CD4-positive, alpha-beta T cell treated with Interleukin-6 for 4 hours (primary cell): ENCODE measurements at regions not wholly inside any gene's neighbourhood (a gene's known extent, or its start where the extent isn't known, plus 50 kb on each side); places are given as distances from the start of the nearest gene placed in this dataset.

Experiments used
- DNase-seq: peaks from one replicate; pipeline ENCODE4 v3.0.0-alpha.2; 2020; ENCODE audit warnings: mixed read lengths

DNA sequence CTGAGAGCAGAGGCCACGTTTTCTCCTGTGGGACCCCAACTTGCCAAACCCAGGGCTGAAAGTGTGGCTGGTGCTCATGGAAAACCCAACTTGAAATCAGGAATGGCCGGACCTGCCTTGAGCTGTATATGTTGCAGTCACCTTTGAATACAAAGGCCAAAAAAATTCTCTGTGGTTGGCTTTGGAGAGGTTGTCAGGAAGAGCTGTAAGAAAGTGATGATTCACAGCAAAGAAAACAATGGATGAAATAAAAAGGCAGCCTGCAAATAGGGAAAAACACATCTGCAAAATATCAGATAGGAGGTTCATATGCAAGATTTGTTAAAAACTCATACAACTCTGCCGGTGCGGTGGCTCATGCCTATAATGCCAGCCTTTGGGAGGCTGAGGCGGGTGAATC, 715.8 kb downstream of the UQCRFS1 start:
- DNase-seq, result no peak

DNA sequence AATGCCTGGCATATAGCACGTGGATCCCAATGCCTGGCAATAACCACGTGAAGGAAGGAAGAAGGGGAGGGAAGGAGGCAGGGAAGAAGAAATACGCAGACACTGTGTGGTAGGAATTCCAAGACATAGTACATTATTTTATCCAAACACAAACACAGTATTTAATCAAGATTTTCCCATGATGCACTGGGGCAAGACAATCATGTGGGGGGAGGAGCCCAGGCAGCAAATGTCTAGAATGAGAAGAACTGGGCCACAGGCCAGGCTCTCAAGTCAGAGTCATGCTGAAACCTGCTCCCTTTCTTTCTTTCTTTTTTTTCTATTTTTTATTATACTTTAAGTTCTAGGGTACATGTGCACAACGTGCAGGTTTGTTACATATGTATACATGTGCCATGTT, 717.9 kb downstream of the UQCRFS1 start:
- no peak for DNase-seq

DNA sequence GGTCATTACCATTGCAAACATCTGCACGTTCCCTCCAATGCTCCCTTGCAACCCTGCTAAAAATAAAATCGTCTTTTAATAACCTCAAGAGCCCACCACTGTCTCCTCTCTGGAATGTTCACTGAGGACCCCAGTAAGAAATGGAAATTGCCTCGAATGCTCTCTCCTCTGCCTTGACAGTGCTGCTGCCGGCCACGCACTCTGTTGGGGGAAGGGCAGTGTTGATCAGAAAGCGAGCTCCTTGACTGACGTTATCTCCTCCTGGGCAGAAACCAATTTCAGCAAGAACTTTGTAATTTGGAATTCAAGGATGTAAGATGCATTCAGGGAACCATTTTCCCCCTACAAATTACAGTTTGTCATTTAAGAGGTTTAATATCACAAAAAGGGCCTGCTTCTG, 718.5 kb downstream of the UQCRFS1 start:
- no peak for DNase-seq

DNA sequence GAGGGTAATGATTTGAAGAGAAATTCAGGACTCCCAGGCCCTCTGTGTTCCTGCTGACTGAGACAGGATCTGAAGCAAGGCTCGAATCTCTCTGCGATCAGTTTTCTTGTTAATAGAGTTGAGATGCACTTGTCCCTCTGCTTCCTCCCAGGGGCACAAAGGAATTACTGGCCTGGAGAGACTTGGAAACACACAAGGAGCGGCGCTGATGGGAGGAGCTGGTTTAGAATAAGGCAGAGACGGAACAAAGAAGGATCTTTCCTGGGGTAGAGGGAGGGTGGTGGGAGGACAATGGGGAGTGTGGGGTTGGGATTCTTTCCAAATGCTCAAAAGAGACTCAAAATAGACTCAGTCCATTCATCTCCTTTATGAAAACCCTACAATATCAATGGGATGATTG, 719.1 kb downstream of the UQCRFS1 start:
- DNase-seq, result no peak

DNA sequence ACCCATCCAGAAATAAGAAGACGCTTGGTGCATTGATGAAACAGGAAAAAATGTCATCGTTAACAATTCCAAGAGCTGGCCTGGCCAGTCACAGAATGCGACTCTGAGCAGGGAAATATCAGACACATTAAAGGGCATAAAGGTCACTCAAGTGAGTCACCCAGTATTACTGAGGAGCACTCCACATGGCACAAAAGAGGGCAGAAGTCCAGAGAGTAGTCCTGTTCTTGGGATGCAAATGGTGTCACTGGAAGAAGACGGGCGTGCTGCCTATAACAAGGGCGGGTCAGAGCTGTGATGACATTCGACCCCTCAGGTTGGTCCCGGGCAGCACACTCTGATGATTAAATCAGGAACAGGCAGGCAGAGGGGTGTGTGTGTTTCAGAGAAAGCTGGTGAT, 720.3 kb downstream of the UQCRFS1 start:
- DNase-seq, result no peak

DNA sequence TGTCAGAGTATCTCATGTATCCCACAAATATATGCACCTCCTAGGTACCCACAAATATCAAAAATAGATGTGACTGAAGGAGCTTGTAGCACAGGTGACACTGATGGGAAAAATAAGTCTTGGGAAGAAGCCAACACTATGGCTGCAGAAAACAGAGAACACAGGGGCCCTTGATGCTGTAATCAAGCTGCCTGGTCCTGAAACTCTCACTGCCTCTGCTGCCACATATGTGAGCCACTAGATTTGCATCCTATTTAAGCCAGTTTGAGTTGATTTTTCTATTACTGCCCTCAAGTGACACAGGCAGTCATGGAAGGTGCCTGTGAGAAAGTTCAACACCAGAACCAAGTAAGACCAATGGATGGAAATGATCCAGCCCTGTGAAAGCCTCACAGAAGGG, 720.8 kb downstream of the UQCRFS1 start:
- no peak for DNase-seq

DNA sequence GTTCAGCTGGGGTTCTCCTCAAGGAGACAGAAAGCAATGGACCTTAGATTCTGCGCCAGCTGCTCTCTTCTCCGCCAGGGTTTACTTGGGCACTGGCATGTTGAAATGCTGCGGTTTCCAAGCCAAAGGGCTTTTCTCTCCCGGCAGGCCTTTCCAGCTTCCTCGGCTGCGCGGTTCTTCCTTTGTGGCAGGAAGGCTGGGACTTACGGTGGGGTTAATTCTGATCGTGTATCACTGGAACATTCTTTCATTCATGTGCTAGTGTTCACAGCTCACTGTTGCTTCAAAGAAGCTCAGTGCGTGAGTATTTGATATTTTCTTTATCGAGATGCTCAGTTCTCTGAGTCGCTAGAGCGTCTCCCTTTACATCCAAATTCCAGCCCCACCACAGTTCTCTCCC, 723.2 kb downstream of the UQCRFS1 start:
- DNase-seq, result no peak

DNA sequence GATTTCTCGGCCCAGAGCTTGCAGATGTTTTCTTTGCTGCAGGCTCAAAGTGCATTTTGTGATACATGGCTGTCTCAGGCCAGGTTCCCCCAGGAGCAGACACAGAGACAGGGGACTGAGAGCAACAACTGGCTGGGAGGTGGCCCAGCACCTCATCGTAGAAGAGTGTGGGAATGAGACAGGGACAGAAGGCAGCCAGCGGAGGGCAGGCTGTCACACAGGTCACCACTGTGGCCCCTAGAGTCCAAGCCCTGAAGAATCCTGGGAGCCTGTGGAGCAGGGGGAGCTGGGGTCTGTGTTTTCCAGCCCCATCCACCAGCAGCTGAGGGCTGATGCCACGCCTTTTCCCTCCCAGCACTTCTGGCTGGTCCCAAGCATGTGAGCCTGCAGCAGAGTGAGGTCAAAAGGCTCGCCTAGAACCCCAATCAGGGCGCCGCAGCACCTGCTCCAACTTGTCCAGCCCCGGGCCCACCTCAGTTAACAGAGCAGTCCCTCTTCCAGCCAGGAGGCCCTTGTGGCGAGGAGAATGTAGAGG, 723.8 kb downstream of the UQCRFS1 start:
- DNase-seq, result no peak

DNA sequence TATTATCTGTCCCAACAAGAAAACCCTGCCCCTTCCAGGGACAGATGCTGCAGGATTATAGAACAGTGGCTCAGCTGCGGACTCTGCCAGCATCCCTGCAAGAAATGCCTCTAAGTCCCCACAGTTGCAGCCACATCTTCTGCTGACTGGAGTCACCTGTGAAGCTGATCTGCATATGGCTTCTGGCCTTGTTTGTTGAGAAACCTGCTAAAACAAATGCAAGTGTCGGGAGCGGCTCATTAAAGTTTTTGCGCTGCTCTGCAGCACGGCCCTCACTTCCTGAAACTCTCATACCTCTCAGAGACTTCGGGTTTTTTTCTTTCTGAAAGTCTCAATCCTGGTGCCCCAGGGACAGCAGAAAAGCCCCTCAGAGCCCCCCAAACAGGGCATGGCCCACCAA, 725.0 kb downstream of the UQCRFS1 start:
- DNase-seq, result no peak

DNA sequence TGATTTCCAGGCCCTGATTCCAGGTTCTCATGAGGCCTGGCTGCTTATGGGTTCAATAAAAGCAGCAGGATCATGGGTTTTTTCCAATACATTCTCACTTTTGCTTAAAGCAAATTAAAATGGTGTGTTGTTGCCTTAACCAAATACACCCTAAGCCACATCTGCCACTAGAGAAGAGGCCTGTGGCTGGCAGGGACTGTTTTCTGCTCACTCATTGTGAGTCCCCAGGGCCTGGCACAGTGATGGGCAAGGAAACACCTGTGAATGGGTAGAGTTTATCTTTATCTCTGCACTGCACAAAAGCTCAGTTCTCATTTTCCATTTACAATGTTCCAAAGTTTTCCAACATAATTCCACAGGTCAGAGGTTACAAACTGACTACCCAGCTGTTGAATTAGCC, 726.0 kb downstream of the UQCRFS1 start:
- DNase-seq, result no peak

DNA sequence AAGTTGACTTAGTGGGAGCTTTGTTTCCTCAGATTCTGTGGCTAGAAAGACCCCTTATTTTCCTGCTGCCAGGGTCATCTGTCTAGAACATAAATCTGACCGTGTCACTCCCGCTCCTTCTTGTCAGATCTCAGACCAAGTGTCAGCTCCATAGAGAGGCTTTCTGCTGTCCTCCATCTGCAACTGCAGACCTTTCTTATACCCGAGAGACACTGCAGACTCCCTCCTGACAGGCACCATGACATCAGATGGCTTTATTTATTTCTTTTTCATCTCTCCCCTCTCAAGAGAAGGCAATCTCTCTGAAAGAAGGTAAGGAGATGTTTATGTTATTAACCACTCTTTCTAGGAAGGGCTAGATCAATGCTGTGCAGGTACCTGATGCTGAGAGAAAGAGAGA, 726.5 kb downstream of the UQCRFS1 start:
- no peak for DNase-seq

DNA sequence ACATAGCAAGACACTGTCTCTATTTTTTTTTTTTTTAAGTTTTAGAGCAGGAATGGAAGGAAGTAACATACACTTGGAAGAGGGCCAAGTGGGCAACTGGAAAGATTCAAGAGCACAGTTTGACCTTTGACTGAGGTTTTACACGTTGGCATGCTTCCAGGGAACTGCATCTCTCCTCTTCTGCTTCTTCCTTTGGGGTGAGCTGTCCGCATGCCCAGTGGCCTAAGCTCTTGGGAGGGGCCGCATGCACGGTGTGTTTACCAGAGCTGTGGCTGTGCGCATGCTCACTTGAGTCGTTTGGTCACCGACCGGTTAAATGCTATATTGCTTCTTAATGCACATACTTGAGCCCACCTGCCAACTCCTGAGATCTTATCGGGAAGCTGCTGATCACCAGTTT, 727.7 kb downstream of the UQCRFS1 start:
- no peak for DNase-seq

DNA sequence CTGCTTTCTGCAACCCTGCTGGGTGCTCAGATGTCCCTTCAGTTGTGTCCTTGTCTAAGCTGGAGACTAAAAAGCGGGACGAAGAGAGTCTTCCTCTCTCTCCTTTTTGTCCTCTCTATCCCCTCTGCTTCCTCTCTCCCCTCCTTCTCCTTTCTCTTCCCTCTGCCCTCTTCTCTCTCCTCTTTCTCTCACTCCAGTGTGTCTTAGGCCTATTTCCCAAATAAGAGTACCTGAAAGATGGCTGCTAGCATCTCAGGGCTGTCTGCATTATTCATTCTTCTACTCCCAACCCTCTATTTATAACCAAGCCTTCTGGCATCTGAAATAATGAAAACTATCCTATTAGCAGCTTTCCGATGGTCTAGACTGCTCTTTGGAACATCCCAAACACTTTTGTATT, 729.8 kb downstream of the UQCRFS1 start:
- DNase-seq, result no peak

DNA sequence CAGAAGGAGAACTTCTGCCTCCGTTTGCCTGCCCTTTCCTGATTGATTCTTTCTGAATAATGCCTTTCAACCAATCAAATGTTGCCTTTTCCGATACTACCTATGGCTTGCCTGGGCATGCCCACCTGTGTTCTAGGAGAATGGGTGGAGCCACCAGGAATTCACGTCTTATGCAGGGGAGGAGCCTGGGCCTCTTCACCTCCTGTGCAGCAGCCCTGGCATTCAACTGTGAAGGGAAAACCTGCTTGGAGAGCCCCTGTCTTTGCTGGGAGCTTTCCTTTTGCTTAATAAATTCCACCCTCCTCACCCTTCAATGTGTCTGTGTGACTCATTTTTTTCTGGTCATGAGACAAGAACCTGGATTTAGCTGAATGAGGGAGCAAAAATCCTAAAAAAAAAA, 730.7 kb downstream of the UQCRFS1 start:
- no peak for DNase-seq

DNA sequence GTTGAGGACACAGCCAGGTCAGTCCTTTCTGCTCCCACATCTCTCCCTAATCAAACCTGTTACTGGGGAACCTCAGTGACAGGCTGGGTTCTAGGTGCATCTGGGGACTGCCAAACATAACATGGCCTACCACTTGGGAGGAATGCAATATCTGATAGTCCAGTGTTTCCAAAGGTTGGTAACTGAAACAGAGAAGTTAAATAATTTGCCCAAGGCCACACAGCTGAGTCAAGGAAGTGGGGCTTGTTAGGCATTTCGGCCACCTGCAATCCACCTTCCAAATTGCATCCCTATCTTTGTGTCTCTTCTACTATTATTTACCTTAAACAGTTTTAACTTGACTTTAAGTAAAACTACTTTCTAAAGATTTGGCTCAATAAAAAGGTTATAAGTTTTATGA, 731.3 kb downstream of the UQCRFS1 start:
- DNase-seq, result no peak

DNA sequence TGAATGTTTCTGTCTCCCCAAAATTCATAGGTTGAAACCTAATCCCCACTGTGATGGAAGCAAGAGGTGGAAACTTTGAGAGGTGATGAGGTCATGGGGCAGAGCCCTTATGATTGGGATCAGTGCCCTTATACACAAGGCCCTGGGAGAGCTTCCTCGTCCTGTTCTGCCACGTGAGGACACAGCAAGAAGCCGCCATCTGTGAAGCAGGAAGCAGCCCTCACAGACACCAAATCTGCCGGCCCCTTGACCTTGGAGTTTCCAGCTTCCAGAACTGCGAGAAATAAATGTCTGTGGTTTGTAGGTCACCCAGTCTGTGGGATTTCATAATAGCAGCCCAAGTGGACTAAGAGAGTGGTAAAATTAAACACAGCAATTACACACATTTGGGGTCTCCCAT, 737.4 kb downstream of the UQCRFS1 start:
- no peak for DNase-seq

DNA sequence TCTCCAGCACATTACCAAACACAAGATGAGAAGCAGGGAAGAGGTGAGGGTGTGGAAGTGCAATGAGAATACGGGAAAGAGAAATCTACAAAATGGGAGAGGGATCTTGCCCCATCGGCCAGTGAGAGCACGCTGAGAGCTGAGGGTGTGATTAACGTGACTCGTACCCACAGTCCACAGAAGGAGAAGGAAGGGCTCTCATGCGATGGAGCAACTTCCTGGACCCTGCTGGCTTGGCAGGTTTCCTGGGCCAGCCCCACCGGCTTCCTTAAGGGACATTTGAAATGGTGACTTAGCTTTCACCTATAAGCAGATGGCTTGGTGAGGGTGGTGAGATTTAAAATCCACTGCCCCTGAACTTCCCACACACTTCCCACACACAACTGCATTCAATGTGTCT, 740.1 kb downstream of the UQCRFS1 start:
- DNase-seq, result no peak

DNA sequence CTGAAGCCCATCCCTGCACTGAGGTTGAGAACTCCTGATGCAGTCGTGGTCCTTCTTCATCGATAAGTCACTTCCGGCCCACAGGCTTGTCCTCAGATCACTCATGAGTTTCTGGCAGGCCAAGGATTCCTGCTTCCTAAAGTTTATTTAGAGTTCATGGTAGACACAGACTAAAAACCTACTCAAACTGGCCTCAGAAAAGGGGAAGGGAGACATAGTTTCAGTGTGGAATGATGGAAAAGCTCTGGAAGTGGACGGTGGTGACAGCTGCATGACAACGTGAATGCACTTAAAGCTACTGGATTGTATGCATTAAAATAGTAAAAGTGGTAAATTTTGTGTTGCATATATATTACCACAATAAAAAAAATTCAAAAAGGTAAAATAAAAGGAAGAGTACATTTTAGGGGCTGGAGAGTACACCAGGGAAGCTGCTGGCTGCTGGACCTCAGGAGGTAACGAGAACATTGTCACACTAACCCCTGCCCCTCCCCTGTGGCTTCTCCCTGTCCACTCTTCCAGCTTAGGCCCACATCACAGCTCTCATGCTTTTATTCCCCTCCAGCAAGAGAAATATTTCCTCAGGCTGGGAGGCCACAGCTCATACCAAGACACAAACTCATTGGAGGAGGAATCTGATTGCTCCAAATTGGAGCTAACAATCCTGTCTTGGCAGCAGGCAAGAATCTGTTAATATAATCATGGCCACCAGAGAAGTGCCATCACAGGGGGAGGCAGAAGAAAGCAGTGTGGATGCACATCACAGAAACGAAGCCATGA, 741.0 kb downstream of the UQCRFS1 start:
- DNase-seq, result no peak

DNA sequence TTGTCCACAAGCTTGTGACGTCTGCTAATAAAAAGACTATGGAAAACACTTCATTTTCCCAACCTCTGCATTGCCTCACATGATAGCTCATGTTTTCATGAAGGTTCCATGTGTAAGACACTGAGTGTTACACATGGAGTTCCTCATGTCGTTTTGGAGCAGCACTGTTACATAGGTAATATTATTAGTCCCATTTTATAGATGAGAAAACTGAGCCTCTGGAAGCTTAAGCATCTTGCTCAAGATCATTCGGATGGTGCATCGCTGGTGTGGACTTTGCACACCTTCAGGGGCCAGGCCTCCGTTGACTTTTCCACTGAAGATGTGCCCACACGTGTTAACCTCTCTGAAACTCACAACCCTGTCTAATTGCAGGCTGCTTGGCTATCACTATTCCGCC, 743.4 kb downstream of the UQCRFS1 start:
- no peak for DNase-seq

DNA sequence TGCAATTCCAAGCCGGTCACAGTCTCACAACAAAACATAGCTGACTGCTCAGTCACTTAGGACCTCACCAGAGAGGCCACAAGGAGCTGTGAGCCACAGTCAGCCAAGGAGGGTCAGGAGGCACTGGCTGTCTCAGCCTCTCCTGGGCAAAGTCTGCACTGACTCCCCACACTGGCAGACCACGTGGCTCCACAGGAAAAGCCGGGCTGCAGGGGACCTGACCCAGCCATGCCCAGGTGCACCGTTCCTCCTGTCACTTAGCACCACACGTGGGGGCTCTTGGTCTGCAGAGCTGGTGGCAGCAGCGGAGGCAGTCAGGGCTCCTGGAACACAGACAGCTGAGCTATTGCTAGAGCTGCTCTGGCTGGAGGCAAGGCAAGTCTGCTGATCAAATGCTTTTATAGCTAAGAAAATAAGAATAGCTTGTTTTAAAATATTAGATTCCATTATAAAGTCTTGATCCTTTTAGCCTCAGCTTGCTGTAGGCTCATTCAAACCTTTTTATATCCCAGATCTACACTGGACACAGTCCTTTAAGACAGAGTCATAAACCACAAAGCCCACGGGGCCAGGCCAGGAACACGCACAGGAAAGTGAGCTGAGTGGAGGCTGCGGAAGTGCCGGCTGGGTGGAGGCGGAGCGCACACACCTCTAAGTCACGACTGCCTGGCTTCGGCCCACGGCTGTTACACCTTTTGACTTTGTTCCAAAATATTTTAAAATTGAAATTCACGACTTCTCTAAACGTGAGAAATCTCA, 744.1 kb downstream of the UQCRFS1 start:
- DNase-seq, result peak; percentile 13

DNA sequence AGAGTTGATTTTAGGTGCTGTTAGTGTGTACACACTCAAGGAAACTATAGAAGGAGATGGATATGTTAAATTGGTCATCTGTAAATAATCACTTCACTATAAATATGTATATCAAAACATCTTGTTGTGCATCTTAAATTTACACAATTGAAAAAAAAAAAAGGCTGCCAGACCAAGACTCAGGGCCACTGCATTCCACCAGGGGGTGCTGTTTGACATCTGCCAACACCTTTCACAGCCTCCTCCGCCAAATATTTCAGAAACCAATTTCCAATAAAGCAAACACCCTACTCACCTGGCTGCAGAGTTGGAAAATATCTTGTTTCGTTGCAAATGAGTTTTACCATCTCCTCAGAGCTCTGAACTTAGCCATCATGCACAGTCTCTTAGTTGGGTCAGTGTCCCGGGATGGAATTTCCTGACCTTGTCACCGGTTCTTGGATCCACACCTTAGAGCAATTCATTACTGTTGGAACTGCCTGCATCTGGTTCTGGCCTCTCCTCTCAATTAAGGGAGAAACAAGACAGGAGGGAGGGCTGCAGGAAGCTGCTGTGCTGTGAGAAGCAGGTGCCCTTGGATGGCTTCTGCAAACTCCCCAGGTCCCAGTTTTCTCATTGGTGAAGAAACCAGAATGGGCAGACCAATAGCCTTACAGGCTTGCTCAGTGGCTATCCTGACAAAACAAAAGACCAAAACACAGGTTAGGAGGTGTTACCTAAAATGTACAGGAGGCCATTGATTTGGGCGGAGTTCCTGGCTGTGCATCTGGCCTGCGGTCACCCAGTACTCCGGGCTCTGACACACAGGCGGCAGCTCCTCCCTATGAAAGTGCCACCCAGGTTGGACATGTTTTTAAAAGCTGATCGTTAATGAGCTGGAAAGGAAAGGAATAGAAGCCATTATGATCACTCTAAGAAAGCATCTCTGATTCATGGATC, 746.6 kb downstream of the UQCRFS1 start:
- DNase-seq, result peak; percentile 64

DNA sequence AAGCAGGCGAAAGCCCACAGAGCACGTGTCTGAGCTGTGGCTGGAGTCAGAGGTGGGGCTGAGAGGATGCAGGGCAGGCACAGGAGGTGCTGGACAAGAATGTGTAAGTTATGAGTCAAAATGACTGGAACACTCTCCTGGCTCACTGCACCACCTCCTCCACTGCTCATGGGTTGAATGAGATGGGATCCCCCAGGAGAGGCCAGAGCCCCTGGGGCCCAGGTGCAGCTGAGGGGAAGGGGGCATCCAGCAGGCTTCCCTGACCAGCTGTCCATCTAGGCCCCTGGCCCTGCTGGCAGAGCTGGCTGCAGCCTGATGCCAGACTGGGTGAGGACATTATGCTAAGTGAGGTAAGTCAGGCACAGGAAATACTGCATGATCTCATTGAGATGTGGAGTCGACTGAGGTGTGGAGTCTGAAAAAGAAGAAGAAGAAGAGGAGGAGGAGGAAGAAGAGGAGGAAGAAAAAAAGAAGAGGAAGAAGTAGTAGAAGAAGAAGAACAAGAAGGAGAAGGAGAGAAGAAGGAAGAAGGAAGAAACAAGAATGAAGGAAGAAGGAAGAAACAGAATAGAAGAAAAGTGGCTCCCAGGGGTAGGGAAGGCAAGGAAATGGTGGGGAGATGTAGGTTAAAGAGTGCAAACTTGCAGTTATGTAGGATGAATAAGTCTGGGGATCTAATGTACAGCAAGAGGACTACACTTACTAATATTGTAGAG, 747.4 kb downstream of the UQCRFS1 start:
- no peak for DNase-seq
